HCT116 (cell line): ENCODE measurements at regions not wholly inside any gene's neighbourhood (a gene's known extent, or its start where the extent isn't known, plus 50 kb on each side); places are given as distances from the start of the nearest gene placed in this dataset.

Experiments used
- ATAC-seq: fragments of 200-7000 bp; cut with Tn5 transposase; 2 replicates; pipeline ENCODE4 v1.9.1; 2020; ENCODE audit warnings: mild to moderate bottlenecking, moderate library complexity
- BruUV-seq: library from RNA; stranded (reverse); fragments of 400-500 nt; replicated peaks from 2 replicates; lab custom pipeline; 2021; lab: Mats Ljungman, UMichigan
- CTCF ChIA-PET: fragments of 300-600 bp; sonication (Branson Sonifier 250); formaldehyde crosslinking; loops from one replicate; lab custom pipeline; 2021; ENCODE audit warnings: antibody characterized with exemption; lab: Charles Lee
- POLR2A ChIA-PET: fragments of 300-600, 350-600 bp; sonication (Branson Sonifier 250); formaldehyde crosslinking; loops from one replicate; lab custom pipeline; 2021; ENCODE audit warnings: antibody characterized with exemption; lab: Charles Lee
- RAD21 ChIA-PET, 2 experiments: fragments of 300-600 bp; sonication (Branson Sonifier 250); formaldehyde crosslinking; loops; one replicate each; lab custom pipeline; 2023; ENCODE audit warnings: low total read pairs in 2 of 2; ENCODE audit not compliant: uncharacterized antibody in 2 of 2, unreplicated experiment in 2 of 2, low non-redundant PET in 1 of 2; lab: Charles Lee
- DNase-seq: peaks from one replicate; pipeline ENCODE4 v3.0.0-alpha.2; 2010; ENCODE audit warnings: low read depth, low spot score
- H2AFZ ChIP-seq: fragments of 200-600 bp; shearing (Covaris generic), sonication (generic); 2 replicates; pipeline ENCODE4 v1.6.1; 2017; ENCODE audit warnings: low read depth, mixed run types, mixed read lengths, antibody characterized with exemption, low read length; ENCODE audit not compliant: poor library complexity, severe bottlenecking
- H3K27ac ChIP-seq: 2 replicates; pipeline ENCODE4 v1.5.1; 2012; ENCODE audit warnings: low read depth, low read length
- H3K27me3 ChIP-seq: fragments of 200-600 bp; sonication (generic); 2 replicates; pipeline ENCODE4 v1.6.1; 2016; ENCODE audit warnings: mixed run types, low read length, mixed read lengths; ENCODE audit not compliant: insufficient read depth
- H3K36me3 ChIP-seq, 2 experiments: fragments of 200-500 bp in 1 of 2; fragments of 200-600 bp in 1 of 2; sonication (Bioruptor generic) in 1 of 2; sonication (generic) in 1 of 2; 2 replicates each; pipeline versions ENCODE4 v1.5.1 to v1.6.1; 2014 to 2016; ENCODE audit warnings: low read length in 2 of 2, inconsistent platforms in 1 of 2, mixed read lengths in 1 of 2, mixed run types in 1 of 2; ENCODE audit not compliant: insufficient read depth in 2 of 2, control insufficient read depth in 1 of 2
- H3K4me1 ChIP-seq, 2 experiments: fragments of 200-600 bp in 1 of 2; sonication (generic) in 1 of 2; 2 replicates each; pipeline versions ENCODE4 v1.5.1 to v1.6.1; 2012 to 2017; ENCODE audit warnings: low read length in 2 of 2, inconsistent platforms in 1 of 2, mild to moderate bottlenecking in 1 of 2, mixed read lengths in 1 of 2, mixed run types in 1 of 2, moderate library complexity in 1 of 2; ENCODE audit not compliant: insufficient read depth in 2 of 2, control insufficient read depth in 1 of 2
- H3K4me2 ChIP-seq: fragments of 200-600 bp; sonication (generic); 2 replicates; pipeline ENCODE4 v1.6.1; 2017; ENCODE audit warnings: mixed run types, low read length, mixed read lengths
- H3K4me3 ChIP-seq, 2 experiments: fragments of 200-600 bp in 1 of 2; sonication (generic) in 1 of 2; replicated peaks in 1 of 2; 2 replicates each; pipeline ENCODE4 v1.5.1; 2011 to 2016; ENCODE audit warnings: low read length in 2 of 2, control low read depth in 1 of 2, low read depth in 1 of 2, mild to moderate bottlenecking in 1 of 2, mixed read lengths in 1 of 2, mixed run types in 1 of 2
- H3K79me2 ChIP-seq: fragments of 200-600 bp; sonication (generic); 2 replicates; pipeline ENCODE4 v1.6.1; 2017; ENCODE audit warnings: mild to moderate bottlenecking, mixed run types, low read length, moderate library complexity, mixed read lengths; ENCODE audit not compliant: insufficient read depth
- H3K9ac ChIP-seq: fragments of 200-600 bp; sonication (generic); 2 replicates; pipeline ENCODE4 v1.6.1; 2016; ENCODE audit warnings: low read length, mixed read lengths
- H3K9me2 ChIP-seq: fragments of 200-600 bp; sonication (generic), shearing (Covaris generic); 2 replicates; pipeline ENCODE4 v1.6.1; 2017; ENCODE audit warnings: mixed run types, mild to moderate bottlenecking, moderate library complexity; ENCODE audit not compliant: insufficient read depth
- H3K9me3 ChIP-seq, 2 experiments: fragments of 200-500 bp in 1 of 2; fragments of 200-600 bp in 1 of 2; sonication (Bioruptor generic) in 1 of 2; sonication (generic) in 1 of 2; 2 replicates each; pipeline ENCODE4 v1.6.1; 2014 to 2017; ENCODE audit warnings: low read length in 2 of 2, mixed read lengths in 2 of 2, inconsistent platforms in 1 of 2, low read depth in 1 of 2, mild to moderate bottlenecking in 1 of 2, mixed run types in 1 of 2, moderate library complexity in 1 of 2; ENCODE audit not compliant: control insufficient read depth in 1 of 2, insufficient read depth in 1 of 2
- H4K20me1 ChIP-seq: fragments of 200-600 bp; sonication (generic), shearing (Covaris generic); 2 replicates; pipeline ENCODE4 v1.6.1; 2017; ENCODE audit warnings: mixed run types, mild to moderate bottlenecking, moderate library complexity; ENCODE audit not compliant: insufficient read depth
- CBX3 ChIP-seq: IDR thresholded peaks from 2 replicates; pipeline ENCODE4 v1.6.1; 2012; ENCODE audit warnings: low read depth
- EZH2 ChIP-seq: fragments of 200-600 bp; sonication (generic); IDR thresholded peaks from 2 replicates; pipeline ENCODE4 v1.6.1; 2017; ENCODE audit warnings: antibody characterized with exemption, mixed run types
- EZH2phosphoT487 ChIP-seq: fragments of 200-600 bp; IDR thresholded peaks from 2 replicates; pipeline ENCODE4 v1.6.1; 2018; ENCODE audit warnings: antibody characterized with exemption, borderline replicate concordance
- FOSL1 ChIP-seq: IDR thresholded peaks from 2 replicates; pipeline ENCODE4 v1.6.1; 2012; ENCODE audit warnings: low read depth
- JUND ChIP-seq: IDR thresholded peaks from 2 replicates; pipeline ENCODE4 v1.6.1; 2012
- POLR2AphosphoS5 ChIP-seq: IDR thresholded peaks from 2 replicates; pipeline ENCODE4 v1.6.1; 2011; ENCODE audit warnings: mild to moderate bottlenecking, low read depth, low read length, moderate library complexity
- SP1 ChIP-seq: IDR thresholded peaks from 2 replicates; pipeline ENCODE4 v1.6.1; 2012; ENCODE audit warnings: low read depth
- TCF7L2 ChIP-seq: IDR thresholded peaks from 2 replicates; pipeline ENCODE4 v1.7.0; 2011; ENCODE audit warnings: borderline replicate concordance, inconsistent platforms; ENCODE audit not compliant: insufficient read depth, insufficient read length; ENCODE audit errors: extremely low read depth
- ZFX ChIP-seq: fragments of 450-650 bp; IDR thresholded peaks from 2 replicates; pipeline ENCODE4 v1.6.1; 2017
- ZNF274 ChIP-seq: fragments of 200-500 bp; sonication (Bioruptor generic); IDR thresholded peaks from 2 replicates; pipeline ENCODE4 v1.6.1; 2014; ENCODE audit warnings: mild to moderate bottlenecking, low read depth, low read length, inconsistent platforms
- intact Hi-C: fragments of 100-400 bp; cut with micrococcal nuclease; formaldehyde crosslinking; loops from 2 replicates; pipeline ENCODE4 v1.10.0; 2022
- TF ChIP-seq, protein P1 (sequence below): IDR thresholded peaks from 2 replicates; pipeline ENCODE4 v1.6.1; 2012
- TF ChIP-seq, protein P2 (sequence below), 3 experiments: fragments of 200-600 bp in 1 of 3; sonication (generic) in 1 of 3; IDR thresholded peaks in 2 of 3; conservative IDR thresholded peaks in 1 of 3; 2 replicates each; pipeline ENCODE4 v1.5.1; 2012 to 2017; ENCODE audit warnings: low read depth in 2 of 3, low read length in 2 of 3, antibody characterized with exemption in 1 of 3, borderline replicate concordance in 1 of 3, control low read depth in 1 of 3, mild to moderate bottlenecking in 1 of 3, mixed read lengths in 1 of 3, mixed run types in 1 of 3, moderate library complexity in 1 of 3; ENCODE audit not compliant: insufficient read depth in 1 of 3

DNA sequence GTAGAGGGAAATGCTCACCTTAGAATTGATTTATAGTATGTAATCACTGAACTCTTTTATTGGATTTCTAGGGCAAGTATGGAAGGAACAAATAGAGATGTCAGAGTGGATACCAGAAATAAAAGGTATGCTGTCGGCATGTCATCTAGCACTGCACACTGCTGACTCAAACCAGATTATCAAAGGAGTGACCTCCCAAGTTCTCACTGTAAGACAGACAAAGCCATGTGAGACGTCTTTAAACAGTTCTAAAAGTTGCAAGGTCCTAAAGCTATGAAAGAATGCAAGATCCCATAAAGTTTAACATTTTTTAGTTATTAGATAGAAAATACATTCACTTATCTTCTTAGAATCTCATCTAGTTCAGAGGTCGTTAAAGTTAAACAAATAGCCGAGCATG, 70.0 kb upstream of the CPM start:
- Histone ChIP-seq H3K36me3 (no peaks in the 10 kb centered on the region), H3K9ac (no peak overlapping the region), H4K20me1 (no peaks in the 10 kb centered on the region), H2AFZ (no peak overlapping the region), H3K9me2 (no peaks in the 10 kb centered on the region), H3K4me1 (peaks cover 0 to 4% of the 10 kb centered on the region in 2 experiments; a peak in 2 of 4 replicates), H3K4me3 (no peak overlapping the region), H3K27me3 (no peaks in the 10 kb centered on the region), H3K27ac (no peak overlapping the region), H3K4me2 (no peak overlapping the region), H3K79me2 (no peaks in the 10 kb centered on the region), H3K9me3 (no peaks in the 10 kb centered on the region)
- intact Hi-C loops: no loop called here
- POLR2A ChIA-PET: no interaction called here
- RAD21 ChIA-PET: no interaction called here
- CTCF ChIA-PET: no interaction called here
- no peak for DNase-seq
- BruUV-seq: no TSS peak
- TF ChIP-seq SP1: no peak
- no peak for TF ChIP-seq JUND
- TF ChIP-seq, protein P1, sequence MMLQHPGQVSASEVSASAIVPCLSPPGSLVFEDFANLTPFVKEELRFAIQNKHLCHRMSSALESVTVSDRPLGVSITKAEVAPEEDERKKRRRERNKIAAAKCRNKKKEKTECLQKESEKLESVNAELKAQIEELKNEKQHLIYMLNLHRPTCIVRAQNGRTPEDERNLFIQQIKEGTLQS: no peak
- TF ChIP-seq ZFX: no peak
- no peak for TF ChIP-seq EZH2phosphoT487
- no peak for TF ChIP-seq FOSL1
- TF ChIP-seq, protein P2, sequence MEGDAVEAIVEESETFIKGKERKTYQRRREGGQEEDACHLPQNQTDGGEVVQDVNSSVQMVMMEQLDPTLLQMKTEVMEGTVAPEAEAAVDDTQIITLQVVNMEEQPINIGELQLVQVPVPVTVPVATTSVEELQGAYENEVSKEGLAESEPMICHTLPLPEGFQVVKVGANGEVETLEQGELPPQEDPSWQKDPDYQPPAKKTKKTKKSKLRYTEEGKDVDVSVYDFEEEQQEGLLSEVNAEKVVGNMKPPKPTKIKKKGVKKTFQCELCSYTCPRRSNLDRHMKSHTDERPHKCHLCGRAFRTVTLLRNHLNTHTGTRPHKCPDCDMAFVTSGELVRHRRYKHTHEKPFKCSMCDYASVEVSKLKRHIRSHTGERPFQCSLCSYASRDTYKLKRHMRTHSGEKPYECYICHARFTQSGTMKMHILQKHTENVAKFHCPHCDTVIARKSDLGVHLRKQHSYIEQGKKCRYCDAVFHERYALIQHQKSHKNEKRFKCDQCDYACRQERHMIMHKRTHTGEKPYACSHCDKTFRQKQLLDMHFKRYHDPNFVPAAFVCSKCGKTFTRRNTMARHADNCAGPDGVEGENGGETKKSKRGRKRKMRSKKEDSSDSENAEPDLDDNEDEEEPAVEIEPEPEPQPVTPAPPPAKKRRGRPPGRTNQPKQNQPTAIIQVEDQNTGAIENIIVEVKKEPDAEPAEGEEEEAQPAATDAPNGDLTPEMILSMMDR (IDR thresholded peaks at IDR 0.05 in 2 of 3, conservative IDR thresholded peaks at IDR 0.05 in 1 of 3; ENCODE audit: borderline replicate concordance in 1 of 3, insufficient read depth in 1 of 3, low read depth in 2 of 3, low read length in 2 of 3): no peak
- no peak for TF ChIP-seq POLR2AphosphoS5
- no peak for TF ChIP-seq EZH2
- ATAC-seq: no peak

DNA sequence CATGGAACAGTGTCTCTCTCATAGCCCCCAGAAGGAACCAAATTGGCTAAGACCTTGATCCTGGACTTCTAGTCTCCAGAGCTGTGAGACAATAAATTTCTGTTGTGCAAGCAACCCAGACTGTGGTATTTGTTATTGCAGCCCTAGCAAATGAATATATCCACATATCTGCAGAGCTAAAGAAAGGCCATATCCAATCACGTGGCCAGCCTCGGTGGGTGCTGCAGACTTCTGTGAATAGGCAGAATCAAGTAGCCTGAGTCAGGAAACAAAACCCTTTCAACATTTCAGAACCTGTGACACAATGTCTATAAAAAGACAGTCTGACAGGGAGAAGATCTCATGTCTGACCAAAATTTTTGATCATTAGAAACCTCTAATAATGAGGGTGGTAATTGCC, 71.0 kb upstream of the CPM start:
- no peak overlapping the region for H3K27ac ChIP-seq

More for the DNA sequence above, 71.0 kb upstream of the CPM start:
- Histone ChIP-seq H3K4me1 (peaks cover 0 to 4% of the 10 kb centered on the region in 2 experiments; a peak in 2 of 4 replicates), H3K79me2 (no peaks in the 10 kb centered on the region), H3K9me3 (no peaks in the 10 kb centered on the region), H3K4me3 (no peak overlapping the region), H3K9me2 (no peaks in the 10 kb centered on the region), H3K27me3 (no peaks in the 10 kb centered on the region), H3K9ac (no peak overlapping the region), H2AFZ (no peak overlapping the region), H3K36me3 (no peaks in the 10 kb centered on the region), H4K20me1 (no peaks in the 10 kb centered on the region), H3K4me2 (no peak overlapping the region)
- ChIA-PET POLR2A (no interaction called here), RAD21 (no interaction called here), CTCF (no interaction called here)
- no peak for ATAC-seq
- no TSS peak for BruUV-seq
- TF ChIP-seq TCF7L2 (no peak), CBX3 (no peak), SP1 (no peak), EZH2phosphoT487 (no peak), FOSL1 (no peak), EZH2 (no peak), ZNF274 (no peak)
- DNase-seq: no peak
- intact Hi-C loops: no loop called here
